G401 (cell line): ENCODE measurements at regions not wholly inside any gene's neighbourhood (a gene's known extent, or its start where the extent isn't known, plus 50 kb on each side); places are given as distances from the start of the nearest gene placed in this dataset.
"Not testable (repeated sequence)": the region's sequence is repeated elsewhere in the genome, so short reads cannot be mapped to it uniquely, and the experiment has no call there.

ENCODE experiments used
- DNase-seq: peaks from one replicate; pipeline ENCODE4 v3.0.0-alpha.2; 2015; ENCODE audit warnings: low spot score
- in situ Hi-C: cut with HindIII; loops from 2 replicates; pipeline ENCODE4 v1.10.0; 2016; ENCODE audit warnings: low sequenced_read_pairs, mixed read lengths

GRCh38 chr12:25313266-25313990, 62.7 kb upstream of the KRAS start:
- in situ Hi-C loops, DNase-seq: not testable (repeated sequence)

- in situ Hi-C loops: no loop called here
- DNase-seq: no peak
Measured at GRCh38 chr12:25311506-25311905, 60.8 kb upstream of the KRAS start.

- DNase-seq, in situ Hi-C loops: not testable (repeated sequence)
Measured at GRCh38 chr12:25310071-25310470, 59.3 kb upstream of the KRAS start.

GRCh38 chr12:25308756-25309155, 58.0 kb upstream of the KRAS start:
- in situ Hi-C loops: no loop called here
- DNase-seq: no peak

GRCh38 chr12:25307818-25308217, 57.1 kb upstream of the KRAS start:
- DNase-seq: no peak
- in situ Hi-C loops: no loop called here

- no peak for DNase-seq
- in situ Hi-C loops: no loop called here
Measured at GRCh38 chr12:25301798-25302197, 51.1 kb upstream of the KRAS start.
